Ureter (tissue), 1 donor: ENCODE measurements at regions not wholly inside any gene's neighbourhood (a gene's known extent, or its start where the extent isn't known, plus 50 kb on each side); places are given as distances from the start of the nearest gene placed in this dataset.

ENCODE experiments used
- DNase-seq: peaks from one replicate; pipeline ENCODE4 v3.0.0-alpha.2; 2020; ENCODE audit warnings: low spot score
- donor health status: DM: yes; HTN: yes; CAD: no.

GRCh38 chr4:182134261-182134660 lies 108.9 kb upstream of the TENM3 start:
- no peak for DNase-seq

GRCh38 chr4:182136201-182136600 lies 107.0 kb upstream of the TENM3 start:
- no peak for DNase-seq

- no peak for DNase-seq
These were observed 105.9 kb upstream of the TENM3 start for GRCh38 chr4:182137343-182137742.

GRCh38 chr4:182139491-182139890 lies 103.7 kb upstream of the TENM3 start:
- no peak for DNase-seq

- no peak for DNase-seq
These were observed 102.7 kb upstream of the TENM3 start for GRCh38 chr4:182140547-182140946.

- DNase-seq = no peak
These were observed 102.1 kb upstream of the TENM3 start for GRCh38 chr4:182141061-182141460.

GRCh38 chr4:182142176-182143085 lies 100.8 kb upstream of the TENM3 start:
- no peak for DNase-seq

- DNase-seq = no peak
These were observed 99.9 kb upstream of the TENM3 start for GRCh38 chr4:182143086-182143821.

- no peak for DNase-seq
These were observed 99.2 kb upstream of the TENM3 start for GRCh38 chr4:182143822-182144625.

- no peak for DNase-seq
These were observed 98.4 kb upstream of the TENM3 start for GRCh38 chr4:182144626-182145333.

- DNase-seq = no peak
These were observed 97.8 kb upstream of the TENM3 start for GRCh38 chr4:182145334-182145905.

- no peak for DNase-seq
These were observed 95.8 kb upstream of the TENM3 start for GRCh38 chr4:182147391-182147790.

- DNase-seq = no peak
These were observed 92.6 kb upstream of the TENM3 start for GRCh38 chr4:182150645-182151044.

GRCh38 chr4:182155806-182156205 lies 87.4 kb upstream of the TENM3 start:
- DNase-seq = no peak

GRCh38 chr4:182163180-182163579 lies 80.0 kb upstream of the TENM3 start:
- DNase-seq = no peak

- DNase-seq = no peak
These were observed 73.6 kb upstream of the TENM3 start for GRCh38 chr4:182169572-182169971.

- no peak for DNase-seq
These were observed 73.2 kb upstream of the TENM3 start for GRCh38 chr4:182169987-182170386.

GRCh38 chr4:182170417-182170935 lies 72.7 kb upstream of the TENM3 start:
- no peak for DNase-seq

GRCh38 chr4:182174979-182175378 lies 68.2 kb upstream of the TENM3 start:
- no peak for DNase-seq

- DNase-seq = no peak
These were observed 67.2 kb upstream of the TENM3 start for GRCh38 chr4:182175788-182176519.
